Heart left ventricle (tissue), 16 donors: ENCODE measurements at regions not wholly inside any gene's neighbourhood (a gene's known extent, or its start where the extent isn't known, plus 50 kb on each side); places are given as distances from the start of the nearest gene placed in this dataset.

ENCODE experiments used
- ATAC-seq, 4 donors: fragments of 200-7000 bp; cut with Tn5 transposase; one replicate each; pipeline ENCODE4 v1.9.1; 2020 to 2022; ENCODE audit warnings: moderate library complexity in 4 of 4, mild to moderate bottlenecking in 3 of 4, moderate number of reproducible peaks in 1 of 4
- DNase-seq, 5 donors: peaks; one replicate each; pipeline ENCODE4 v3.0.0-alpha.2; 2020
- H3K27ac ChIP-seq, 12 donors: fragments of 200-600 bp; sonication (generic) in 4 of 12; one replicate each; pipeline versions ENCODE4 v1.5.0 to v1.8.0; 2016 to 2022; ENCODE audit warnings: mild to moderate bottlenecking in 2 of 12
- H3K27me3 ChIP-seq, 9 donors: fragments of 200-600 bp; sonication (generic) in 2 of 9; one replicate each; pipeline versions ENCODE4 v1.5.1 to v1.8.0; 2016 to 2022; ENCODE audit warnings: mild to moderate bottlenecking in 3 of 9
- H3K36me3 ChIP-seq, 9 donors: fragments of 200-600 bp; sonication (generic) in 2 of 9; one replicate each; pipeline versions ENCODE4 v1.5.0 to v1.8.0; 2018 to 2022; ENCODE audit warnings: mild to moderate bottlenecking in 2 of 9
- H3K4me1 ChIP-seq, 12 donors: fragments of 200-600 bp; sonication (generic) in 4 of 12; one replicate each; pipeline versions ENCODE4 v1.5.0 to v1.8.0; 2016 to 2022; ENCODE audit warnings: mild to moderate bottlenecking in 3 of 12
- H3K4me3 ChIP-seq, 12 donors: fragments of 200-600 bp; sonication (generic) in 4 of 12; one replicate each; pipeline versions ENCODE4 v1.5.0 to v1.8.0; 2017 to 2022; ENCODE audit warnings: mild to moderate bottlenecking in 9 of 12, moderate library complexity in 4 of 12
- H3K9me3 ChIP-seq, 12 donors: fragments of 200-600 bp; sonication (generic) in 4 of 12; one replicate each; pipeline versions ENCODE4 v1.5.0 to v1.8.0; 2016 to 2022; ENCODE audit warnings: mild to moderate bottlenecking in 1 of 12
- CTCF ChIP-seq, 12 donors: fragments of 200-600 bp; sonication (generic) in 4 of 12; IDR thresholded peaks; one replicate each; pipeline versions ENCODE4 v1.5.0 to v1.8.0; 2018 to 2022; ENCODE audit warnings: antibody characterized with exemption in 12 of 12, mild to moderate bottlenecking in 5 of 12
- POLR2A ChIP-seq, 2 donors: fragments of 450-650 bp; IDR thresholded peaks; one replicate each; pipeline ENCODE4 v1.6.1; 2017; ENCODE audit warnings: antibody characterized with exemption in 2 of 2, mild to moderate bottlenecking in 2 of 2, moderate library complexity in 2 of 2
- WGBS, 4 donors: extraction: QIAGEN DNeasy Blood & Tissue Kit in 2 of 4; methylation state at CpG; one replicate each; pipeline versions ENCODE4 v1.1.5 to v1.1.7; 2013 to 2018; 5-methylcytosine and 5-hydroxymethylcytosine counted together
- intact Hi-C, 10 donors: fragments of 100-400 bp; cut with DNase I; formaldehyde crosslinking; loops; one replicate each; pipeline versions ENCODE4 v1.11.1 to v1.14.2; 2022
- donor health status: ischemic (EF 13 %, LVEDD 7.1; RV severe dilation, severe dysfunction).
- donor health status: healthy with polysubstance abuse.
- donor health status: DM: no; HTN: yes; CAD: no.
- donor health status: DM: no; HTN: no; CAD: no.
- donor health status: ischemic (EF 25% LVEDD 6.9; RV normal size, moderate dysfunction).
- donor health status: ischemic (EF 25% LVEDD 5.7; RV mildly dilated, moderate dysfunction).
- donor health status: healthy.
- donor health status: DM: yes; HTN: yes; CAD: no.
- donor health status: ischemic (EF 35%, LVEDD 5.7; RV mildly dilated, moderate dysfunction).
- donor health status: nonischemic (EF 11% LVEDD 7.7; RV severe dilation, severe dysfunction).
- donor health status: DM: yes; HTN: yes; CAD: no.
- donor health status: PGD.
- donor health status: ischemic (EF 29% LVEDD 5.4; RV normal size, mild dysfunction).
- donor health status: nonischemic (EF 23%, LVEDD 6.1; RV moderate dilation, normal function).

DNA sequence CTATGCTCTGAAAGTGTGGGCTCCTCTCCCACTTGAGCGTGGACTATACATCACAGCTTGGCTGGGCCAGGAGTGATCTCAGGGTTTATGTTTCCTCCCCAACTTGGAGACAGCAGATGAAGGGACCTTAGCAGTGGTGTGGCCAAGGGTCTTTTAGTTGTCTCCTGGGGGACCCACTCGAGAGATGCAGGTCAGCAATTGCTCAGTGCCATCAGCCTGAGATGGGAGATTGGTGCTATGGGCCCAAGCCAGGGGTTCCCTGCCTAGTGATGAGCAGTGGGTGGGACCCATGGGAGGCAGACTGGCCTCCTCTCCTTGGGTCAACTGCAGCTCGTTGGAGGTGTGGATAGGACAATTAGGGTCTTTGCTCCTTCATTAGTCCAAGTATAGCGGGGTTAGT is 510.5 kb upstream of the FSHR start:
- 61 to 91% (median 84%) methylated on average over 4 of the region's 4 CpGs for WGBS, 4 donors
- no peak for TF ChIP-seq POLR2A (IDR thresholded peaks at IDR 0.05)
- TF ChIP-seq CTCF (IDR thresholded peaks at IDR 0.05), result no peak
- Histone ChIP-seq H3K27me3 (no peaks in the 10 kb centered on the region), H3K4me1 (no peaks in the 10 kb centered on the region), H3K27ac (no peak overlapping the region), H3K4me3 (no peak overlapping the region), H3K36me3 (no peaks in the 10 kb centered on the region), H3K9me3 (no peaks in the 10 kb centered on the region)
- ATAC-seq (no peak), DNase-seq (no peak)
- intact Hi-C loops, result no loop called here

DNA sequence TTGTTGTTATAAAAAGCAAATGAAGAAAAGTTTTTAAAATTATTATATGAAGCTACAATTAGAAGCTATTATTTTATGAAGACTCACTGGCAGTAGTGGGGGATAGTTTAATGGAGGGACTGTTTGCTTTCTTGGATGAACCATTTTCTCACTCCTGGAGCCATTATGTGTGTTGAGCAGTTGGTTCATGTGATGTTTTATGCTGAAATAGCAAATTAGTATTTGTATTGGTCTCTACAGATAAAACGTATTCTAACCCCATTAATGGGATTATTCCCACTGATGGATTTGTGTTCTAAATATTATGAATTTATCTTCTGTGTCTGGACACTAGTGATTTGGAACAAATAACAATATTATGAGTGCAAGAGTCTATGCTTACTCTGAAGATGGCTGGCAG is 507.5 kb upstream of the FSHR start:
- H3K4me1 ChIP-seq, result no peaks in the 10 kb centered on the region
- no peaks in the 10 kb centered on the region for H3K36me3 ChIP-seq
- DNase-seq, result no peak
- 77 to 83% (median 81%) methylated on average over 1 of the region's 1 CpG for WGBS, 4 donors
- no peaks in the 10 kb centered on the region for H3K9me3 ChIP-seq
- H3K27me3 ChIP-seq, result no peaks in the 10 kb centered on the region
- ATAC-seq, result no peak
- intact Hi-C loops, result no loop called here
- TF ChIP-seq CTCF (IDR thresholded peaks at IDR 0.05) (no peak), POLR2A (IDR thresholded peaks at IDR 0.05) (no peak)
- no peak overlapping the region for H3K27ac ChIP-seq
- no peak overlapping the region for H3K4me3 ChIP-seq

- intact Hi-C loops, result no loop called here
- H3K27ac ChIP-seq, result no peak overlapping the region
- no peaks in the 10 kb centered on the region for H3K27me3 ChIP-seq
Observed at GRCh38 chr2:49656853-49657252, 502.5 kb upstream of the FSHR start.

GRCh38 chr2:49643149-49643548 is 488.8 kb upstream of the FSHR start:
- no peaks in the 10 kb centered on the region for H3K27me3 ChIP-seq
- H3K27ac ChIP-seq, result no peak overlapping the region
- no peak for ATAC-seq
- no peaks in the 10 kb centered on the region for H3K36me3 ChIP-seq
- H3K4me1 ChIP-seq, result no peaks in the 10 kb centered on the region
- no peak overlapping the region for H3K4me3 ChIP-seq
- 46 to 50% (median 47%) methylated on average over 2 of the region's 2 CpGs for WGBS, 4 donors
- TF ChIP-seq CTCF (IDR thresholded peaks at IDR 0.05), result no peak
- no peak for TF ChIP-seq POLR2A (IDR thresholded peaks at IDR 0.05)
- H3K9me3 ChIP-seq, result peaks cover 0 to 17% (median 4%) of the 10 kb centered on the region in 12 donors
- no peak for DNase-seq
- intact Hi-C loops, result no loop called here

More at GRCh38 chr2:49656853-49657252, 502.5 kb upstream of the FSHR start:
- Histone ChIP-seq H3K4me3 (no peak overlapping the region), H3K36me3 (no peaks in the 10 kb centered on the region), H3K9me3 (no peaks in the 10 kb centered on the region), H3K4me1 (no peaks in the 10 kb centered on the region)
- DNase-seq (no peak), ATAC-seq (no peak)
- WGBS, 4 donors, result 76 to 81% (median 80%) methylated on average over 3 of the region's 3 CpGs
- TF ChIP-seq CTCF (IDR thresholded peaks at IDR 0.05) (no peak), POLR2A (IDR thresholded peaks at IDR 0.05) (no peak)
